Fibroblast of lung (primary cell): ENCODE measurements at regions not wholly inside any gene's neighbourhood (a gene's known extent, or its start where the extent isn't known, plus 50 kb on each side); places are given as distances from the start of the nearest gene placed in this dataset.

ENCODE experiments used
- CTCF ChIP-seq, 2 donors: IDR thresholded peaks in 1 of 2; conservative IDR thresholded peaks in 1 of 2; 1 replicate in 1 of 2; 2 replicates in 1 of 2; pipeline ENCODE4 v1.5.1; 2011 to 2012; ENCODE audit warnings: low read length in 2 of 2, control low read depth in 1 of 2, inconsistent platforms in 1 of 2, low read depth in 1 of 2, mild to moderate bottlenecking in 1 of 2
- EZH2 ChIP-seq: IDR thresholded peaks from 2 replicates; pipeline ENCODE4 v1.5.1; 2012; ENCODE audit warnings: low read length, control low read depth, mild to moderate bottlenecking; ENCODE audit errors: missing control alignments

DNA sequence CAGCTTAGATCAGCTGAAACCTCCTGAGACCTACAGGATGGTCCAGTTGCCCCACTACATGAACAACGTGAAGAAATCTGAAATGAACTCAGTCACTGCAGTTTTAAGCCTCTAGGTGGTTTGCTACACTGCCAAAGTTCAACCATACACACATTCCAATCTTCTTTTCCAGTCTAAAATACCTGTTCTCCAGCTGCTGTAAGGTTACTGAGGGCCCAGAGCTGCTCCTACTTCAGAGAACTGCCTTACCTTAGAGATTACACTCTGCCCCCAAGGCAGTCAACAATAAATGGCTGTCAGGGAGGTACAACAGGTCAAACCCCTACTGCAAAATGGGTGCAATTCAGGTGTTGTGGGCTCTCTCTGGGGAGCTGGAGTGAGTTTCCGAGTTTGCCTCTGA, 154.1 kb upstream of the MIR17HG start:
- TF ChIP-seq CTCF (conservative IDR thresholded peaks at IDR 0.05 in 1 of 2, IDR thresholded peaks at IDR 0.05 in 1 of 2; ENCODE audit: low read depth in 1 of 2, low read length in 2 of 2) (no peak), EZH2 (no peak)
